GM23248 (cell line): ENCODE measurements at regions not wholly inside any gene's neighbourhood (a gene's known extent, or its start where the extent isn't known, plus 50 kb on each side); places are given as distances from the start of the nearest gene placed in this dataset.

Experiments
- EZH2 ChIP-seq: fragments of 200-600 bp; sonication (generic); IDR thresholded peaks from 2 replicates; pipeline ENCODE4 v1.6.1; 2018; ENCODE audit warnings: antibody characterized with exemption, mild to moderate bottlenecking; ENCODE audit not compliant: insufficient read depth, poor library complexity, severe bottlenecking
- EZH2phosphoT487 ChIP-seq: fragments of 200-600 bp; sonication (generic); IDR thresholded peaks from 2 replicates; pipeline ENCODE4 v1.6.1; 2018; ENCODE audit warnings: antibody characterized with exemption, moderate library complexity, mild to moderate bottlenecking, low read depth; ENCODE audit not compliant: insufficient read depth

- no peak for TF ChIP-seq EZH2phosphoT487
- no peak for TF ChIP-seq EZH2
These were observed 170.8 kb upstream of the RAI2 start for GRCh38 chrX:18031726-18032375.
